ENCODE measurements at regions not wholly inside any gene's neighbourhood (a gene's known extent, or its start where the extent isn't known, plus 50 kb on each side); places are given as distances from the start of the nearest gene placed in this dataset.
"Not testable (repeated sequence)": the region's sequence is repeated elsewhere in the genome, so short reads cannot be mapped to it uniquely, and the experiment has no call there.

GRCh38 chr9:39744898-39745297 lies 389.4 kb downstream of the SPATA31A1 start:
- not testable (repeated sequence) for TF ChIP-seq NR3C1 (CRISPR knock-in tag; conservative IDR thresholded peaks at IDR 0.05; ENCODE audit: low read depth); TCF7 (CRISPR knock-in tag; IDR thresholded peaks at IDR 0.05; ENCODE audit: low read depth); CREM (CRISPR knock-in tag; IDR thresholded peaks at IDR 0.05)
